ENCODE measurements at regions not wholly inside any gene's neighbourhood (a gene's known extent, or its start where the extent isn't known, plus 50 kb on each side); places are given as distances from the start of the nearest gene placed in this dataset.

DNA sequence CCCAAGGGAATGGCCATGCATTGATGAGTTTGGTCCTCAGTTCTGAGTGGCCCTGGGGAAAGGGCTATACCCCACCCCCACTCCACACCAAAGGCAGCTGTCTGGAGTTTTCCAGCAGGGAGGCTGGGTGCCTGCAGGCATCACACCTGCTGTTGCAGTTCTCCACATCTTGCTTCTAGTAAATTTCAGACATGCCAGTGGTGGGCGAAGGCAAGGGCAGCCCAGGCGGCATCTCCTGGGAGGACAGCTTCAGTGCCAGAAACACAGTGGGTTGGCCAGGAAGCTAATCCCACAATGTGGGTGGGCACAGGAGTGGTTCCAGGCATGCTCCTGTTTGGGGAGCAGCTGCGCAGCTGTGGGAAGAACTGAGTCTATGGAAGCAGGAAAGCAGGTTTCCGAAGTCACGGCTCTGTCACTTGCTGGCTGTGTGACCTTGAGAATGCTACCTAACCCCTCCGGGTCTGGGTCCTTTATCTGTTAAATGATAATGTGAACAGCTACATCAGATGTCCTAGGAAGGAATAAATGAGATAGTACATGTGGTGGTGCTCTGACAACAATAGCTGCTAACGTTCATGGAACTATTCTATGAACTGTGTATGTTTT, 84.6 kb upstream of the SPTBN1 start:
- H3K9me3 ChIP-seq = no peaks in the 10 kb centered on the region
- H3K4me1 ChIP-seq = no peaks in the 10 kb centered on the region
- no peaks in the 10 kb centered on the region for H3K27me3 ChIP-seq
- no peak for DNase-seq
- no peak for TF ChIP-seq POLR2A (IDR thresholded peaks at IDR 0.05)
- TF ChIP-seq, protein P1, sequence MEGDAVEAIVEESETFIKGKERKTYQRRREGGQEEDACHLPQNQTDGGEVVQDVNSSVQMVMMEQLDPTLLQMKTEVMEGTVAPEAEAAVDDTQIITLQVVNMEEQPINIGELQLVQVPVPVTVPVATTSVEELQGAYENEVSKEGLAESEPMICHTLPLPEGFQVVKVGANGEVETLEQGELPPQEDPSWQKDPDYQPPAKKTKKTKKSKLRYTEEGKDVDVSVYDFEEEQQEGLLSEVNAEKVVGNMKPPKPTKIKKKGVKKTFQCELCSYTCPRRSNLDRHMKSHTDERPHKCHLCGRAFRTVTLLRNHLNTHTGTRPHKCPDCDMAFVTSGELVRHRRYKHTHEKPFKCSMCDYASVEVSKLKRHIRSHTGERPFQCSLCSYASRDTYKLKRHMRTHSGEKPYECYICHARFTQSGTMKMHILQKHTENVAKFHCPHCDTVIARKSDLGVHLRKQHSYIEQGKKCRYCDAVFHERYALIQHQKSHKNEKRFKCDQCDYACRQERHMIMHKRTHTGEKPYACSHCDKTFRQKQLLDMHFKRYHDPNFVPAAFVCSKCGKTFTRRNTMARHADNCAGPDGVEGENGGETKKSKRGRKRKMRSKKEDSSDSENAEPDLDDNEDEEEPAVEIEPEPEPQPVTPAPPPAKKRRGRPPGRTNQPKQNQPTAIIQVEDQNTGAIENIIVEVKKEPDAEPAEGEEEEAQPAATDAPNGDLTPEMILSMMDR (IDR thresholded peaks at IDR 0.05) = no peak
- H3K27ac ChIP-seq = peak overlapping the region in 1 of 4 donors; percentile 9
- H3K36me3 ChIP-seq = no peaks in the 10 kb centered on the region
- H3K4me3 ChIP-seq = no peak overlapping the region

DNA sequence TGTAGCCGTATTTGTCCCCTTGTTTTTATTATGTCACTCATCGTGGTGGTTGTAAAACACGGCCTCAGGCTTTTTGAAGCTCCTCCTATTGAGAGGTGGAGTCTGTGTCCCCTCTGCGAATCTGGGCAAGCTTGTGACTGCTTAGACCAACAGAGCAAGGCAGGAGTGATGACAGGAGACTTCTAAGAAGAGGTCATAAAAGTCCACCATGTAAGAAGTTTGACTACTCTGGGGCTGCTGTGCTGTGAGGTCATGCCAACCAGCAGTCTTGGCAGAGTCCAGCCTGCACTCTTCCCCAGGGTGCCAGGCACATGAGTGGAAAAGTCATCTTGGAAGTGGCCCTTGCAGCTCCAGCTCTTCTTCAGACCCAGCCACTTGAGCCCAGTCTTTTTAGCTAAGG, 83.8 kb upstream of the SPTBN1 start:
- Histone ChIP-seq H3K27me3 (no peaks in the 10 kb centered on the region), H3K4me1 (no peaks in the 10 kb centered on the region), H3K4me3 (no peak overlapping the region), H3K9me3 (no peaks in the 10 kb centered on the region), H3K27ac (no peak overlapping the region), H3K36me3 (no peaks in the 10 kb centered on the region)
- no peak for TF ChIP-seq POLR2A (IDR thresholded peaks at IDR 0.05)
- TF ChIP-seq, protein P1 (IDR thresholded peaks at IDR 0.05) = no peak
- no peak for DNase-seq

GRCh38 chr2:54373855-54374254, 82.3 kb upstream of the SPTBN1 start:
- Histone ChIP-seq H3K36me3 (no peaks in the 10 kb centered on the region), H3K27me3 (no peaks in the 10 kb centered on the region), H3K9me3 (no peaks in the 10 kb centered on the region), H3K4me3 (no peak overlapping the region), H3K27ac (no peak overlapping the region), H3K4me1 (no peaks in the 10 kb centered on the region)
- TF ChIP-seq, protein P1 (IDR thresholded peaks at IDR 0.05) = no peak
- no peak for TF ChIP-seq POLR2A (IDR thresholded peaks at IDR 0.05)
- no peak for DNase-seq

DNA sequence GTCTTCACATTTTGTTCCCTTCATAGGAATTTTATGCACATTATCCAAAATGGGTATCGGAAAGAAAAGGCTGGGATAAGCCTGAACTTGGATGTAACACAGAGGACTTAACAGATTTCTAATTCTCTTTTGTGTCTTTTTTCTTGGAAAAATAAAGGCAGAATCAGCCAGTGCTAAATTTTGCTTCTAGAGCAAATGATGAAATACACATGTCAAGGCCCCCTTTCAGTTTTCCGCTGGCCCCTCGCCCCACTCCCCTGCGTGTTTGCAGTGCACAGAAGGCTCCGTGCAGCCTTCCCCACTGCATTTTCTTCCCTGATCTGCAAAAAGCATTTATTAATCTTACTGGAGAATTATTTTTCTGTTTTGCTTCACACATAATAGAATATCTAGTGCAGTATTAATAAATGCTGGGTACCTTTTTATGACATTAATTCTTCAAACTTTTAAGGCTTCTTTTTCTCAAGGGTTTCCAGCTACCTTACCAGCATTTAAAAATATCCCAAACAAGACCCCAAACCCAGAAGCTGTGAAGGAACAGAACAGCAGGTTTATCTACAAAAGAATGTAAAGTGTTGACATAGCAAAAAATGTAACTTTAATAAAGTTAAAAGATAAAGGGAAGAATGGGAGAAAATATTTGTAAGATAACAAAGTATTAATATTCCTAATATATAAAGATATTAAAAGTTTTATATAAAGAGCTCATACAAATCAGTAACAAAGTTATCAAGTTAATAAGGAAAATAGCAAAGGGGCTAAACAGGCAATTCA, 81.3 kb upstream of the SPTBN1 start:
- no peak overlapping the region for H3K27ac ChIP-seq
- H3K9me3 ChIP-seq = no peaks in the 10 kb centered on the region
- TF ChIP-seq, protein P1 (IDR thresholded peaks at IDR 0.05) = no peak
- no peak for TF ChIP-seq POLR2A (IDR thresholded peaks at IDR 0.05)
- no peaks in the 10 kb centered on the region for H3K36me3 ChIP-seq
- H3K27me3 ChIP-seq = no peaks in the 10 kb centered on the region
- H3K4me1 ChIP-seq = no peaks in the 10 kb centered on the region
- DNase-seq = no peak
- H3K4me3 ChIP-seq = no peak overlapping the region

DNA sequence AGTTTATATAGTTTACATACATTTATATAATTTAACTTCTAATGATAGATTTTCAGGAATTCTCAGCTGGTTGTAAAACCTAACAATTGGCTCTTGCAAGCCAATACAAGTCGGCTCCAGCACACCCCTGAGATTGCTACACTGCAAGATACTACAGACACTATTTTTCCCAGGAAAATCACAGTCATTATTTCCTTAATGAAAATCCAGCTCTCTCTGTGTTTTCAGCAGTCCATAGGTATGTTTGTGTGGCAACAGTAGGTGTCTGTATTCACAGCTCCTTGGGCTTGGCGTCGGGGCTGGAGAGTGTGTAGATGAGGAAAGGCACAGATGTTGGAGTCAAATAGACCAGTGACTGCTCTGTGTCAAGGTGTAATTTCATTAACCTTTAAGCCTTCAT, 78.7 kb upstream of the SPTBN1 start:
- no peaks in the 10 kb centered on the region for H3K9me3 ChIP-seq
- no peak overlapping the region for H3K27ac ChIP-seq
- DNase-seq = no peak
- no peaks in the 10 kb centered on the region for H3K4me1 ChIP-seq
- no peaks in the 10 kb centered on the region for H3K36me3 ChIP-seq
- no peaks in the 10 kb centered on the region for H3K27me3 ChIP-seq
- TF ChIP-seq, protein P1 (IDR thresholded peaks at IDR 0.05) = no peak
- TF ChIP-seq POLR2A (IDR thresholded peaks at IDR 0.05) = no peak
- no peak overlapping the region for H3K4me3 ChIP-seq
